GM20431 (cell line): ENCODE measurements at regions not wholly inside any gene's neighbourhood (a gene's known extent, or its start where the extent isn't known, plus 50 kb on each side); places are given as distances from the start of the nearest gene placed in this dataset.

Experiments
- in situ Hi-C: fragments of 300-500 bp; cut with MseI, MboI; formaldehyde crosslinking; loops from one replicate; pipeline ENCODE4 v1.15.0; 2020; ENCODE audit warnings: low sequenced_read_pairs; ENCODE audit not compliant: unreplicated experiment

- in situ Hi-C loops: loop anchor here (25.0 kb wide), 1 partner anchor 101 kb away; no protein-coding TSS in a partner anchor
These were observed 133.2 kb upstream of the INHBA start for GRCh38 chr7:41835976-41836530.

GRCh38 chr7:41834805-41835694, 132.2 kb upstream of the INHBA start:
- in situ Hi-C loops: loop anchor here (25.0 kb wide), 1 partner anchor 102 kb away; no protein-coding TSS in a partner anchor

- in situ Hi-C loops: loop anchor here (25.0 kb wide), 1 partner anchor 104 kb away; no protein-coding TSS in a partner anchor
These were observed 130.1 kb upstream of the INHBA start for GRCh38 chr7:41832941-41833340.

- in situ Hi-C loops: loop anchor here (25.0 kb wide), 1 partner anchor 107 kb away; no protein-coding TSS in a partner anchor
These were observed 127.4 kb upstream of the INHBA start for GRCh38 chr7:41830271-41830670.

GRCh38 chr7:41828911-41829310, 126.0 kb upstream of the INHBA start:
- in situ Hi-C loops: loop anchor here (25.0 kb wide), 1 partner anchor 108 kb away; no protein-coding TSS in a partner anchor

GRCh38 chr7:41826641-41827040, 123.8 kb upstream of the INHBA start:
- in situ Hi-C loops: loop anchor here (25.0 kb wide), 1 partner anchor 111 kb away; no protein-coding TSS in a partner anchor

GRCh38 chr7:41825927-41826480, 123.1 kb upstream of the INHBA start:
- in situ Hi-C loops: loop anchor here (25.0 kb wide), 1 partner anchor 111 kb away; no protein-coding TSS in a partner anchor

GRCh38 chr7:41824284-41824683, 121.4 kb upstream of the INHBA start:
- in situ Hi-C loops: no loop called here

- in situ Hi-C loops: no loop called here
These were observed 119.4 kb upstream of the INHBA start for GRCh38 chr7:41822259-41822817.

- in situ Hi-C loops: no loop called here
These were observed 118.8 kb upstream of the INHBA start for GRCh38 chr7:41821521-41822213.

- in situ Hi-C loops: no loop called here
These were observed 117.3 kb upstream of the INHBA start for GRCh38 chr7:41820111-41820671.

GRCh38 chr7:41819645-41820044, 116.8 kb upstream of the INHBA start:
- in situ Hi-C loops: no loop called here

- in situ Hi-C loops: no loop called here
These were observed 116.0 kb upstream of the INHBA start for GRCh38 chr7:41818765-41819398.

- in situ Hi-C loops: no loop called here
These were observed 114.5 kb upstream of the INHBA start for GRCh38 chr7:41817386-41817785.

GRCh38 chr7:41816111-41816510, 113.2 kb upstream of the INHBA start:
- in situ Hi-C loops: no loop called here

- in situ Hi-C loops: no loop called here
These were observed 112.0 kb upstream of the INHBA start for GRCh38 chr7:41814888-41815287.

- in situ Hi-C loops: no loop called here
These were observed 110.4 kb upstream of the INHBA start for GRCh38 chr7:41813286-41813685.

- in situ Hi-C loops: no loop called here
These were observed 109.1 kb upstream of the INHBA start for GRCh38 chr7:41811941-41812340.

- in situ Hi-C loops: no loop called here
These were observed 107.2 kb upstream of the INHBA start for GRCh38 chr7:41809940-41810576.
